ENCODE measurements at regions not wholly inside any gene's neighbourhood (a gene's known extent, or its start where the extent isn't known, plus 50 kb on each side); places are given as distances from the start of the nearest gene placed in this dataset.
A peak's percentile ranks its signal among the peaks of the same experiment; 100 is the strongest.
"Not testable (repeated sequence)": the region's sequence is repeated elsewhere in the genome, so short reads cannot be mapped to it uniquely, and the experiment has no call there.

DNA sequence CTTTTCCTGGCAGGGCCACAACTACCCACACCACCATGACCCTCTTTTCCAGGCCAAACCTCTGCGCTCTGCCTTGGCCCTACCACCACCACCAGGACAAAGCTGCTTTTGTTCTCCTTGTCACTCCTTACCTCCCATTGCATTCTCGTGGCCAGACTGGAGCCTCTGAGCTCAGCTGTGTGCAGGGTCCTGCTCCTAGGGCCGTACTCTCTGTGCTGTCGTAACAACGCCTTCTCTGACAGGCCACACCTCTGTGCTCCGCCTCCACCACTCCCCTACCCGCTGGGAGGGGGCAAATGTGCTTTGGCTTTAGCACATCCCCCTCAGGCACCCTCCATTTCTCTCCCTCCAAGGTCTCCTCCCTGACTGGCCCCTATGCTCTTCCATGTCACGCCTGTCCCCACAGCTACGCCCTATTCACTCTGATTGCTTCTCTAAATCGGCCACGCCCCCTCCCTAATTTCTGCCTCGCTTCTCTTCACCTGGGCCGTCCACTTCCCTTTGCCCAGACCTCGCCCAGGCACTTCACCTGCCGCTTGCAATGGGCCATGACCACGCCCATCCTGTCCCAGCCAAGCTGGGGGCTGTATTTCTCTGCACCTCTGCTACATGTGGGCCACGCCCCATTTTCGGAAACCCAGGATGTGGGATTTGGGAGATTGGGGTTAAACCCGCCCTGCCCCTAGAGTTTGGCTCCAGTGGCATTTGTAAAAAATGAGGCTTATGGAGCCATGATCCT lies 472.3 kb downstream of the KLF12 start:
- DNase-seq, result no peak

DNA sequence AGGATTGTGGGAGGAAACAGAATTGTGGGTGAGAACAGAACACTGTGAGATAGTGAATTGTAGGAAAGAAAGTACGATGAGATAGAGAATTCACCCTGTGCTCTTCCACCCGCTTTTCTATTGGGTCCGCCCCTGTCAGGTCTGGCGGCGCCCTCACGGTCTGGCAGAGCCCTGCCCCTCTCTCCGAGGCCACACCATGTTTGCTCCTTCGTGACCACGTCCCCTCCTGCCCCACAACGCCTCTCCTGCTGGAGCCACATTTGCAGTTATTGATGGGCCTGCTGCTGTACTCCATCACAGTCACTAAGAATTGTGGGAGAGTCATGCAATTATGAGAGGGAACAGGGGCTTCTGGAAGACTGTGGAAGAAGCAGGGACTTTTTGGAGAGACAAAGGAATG lies 473.1 kb downstream of the KLF12 start:
- no peak for DNase-seq

DNA sequence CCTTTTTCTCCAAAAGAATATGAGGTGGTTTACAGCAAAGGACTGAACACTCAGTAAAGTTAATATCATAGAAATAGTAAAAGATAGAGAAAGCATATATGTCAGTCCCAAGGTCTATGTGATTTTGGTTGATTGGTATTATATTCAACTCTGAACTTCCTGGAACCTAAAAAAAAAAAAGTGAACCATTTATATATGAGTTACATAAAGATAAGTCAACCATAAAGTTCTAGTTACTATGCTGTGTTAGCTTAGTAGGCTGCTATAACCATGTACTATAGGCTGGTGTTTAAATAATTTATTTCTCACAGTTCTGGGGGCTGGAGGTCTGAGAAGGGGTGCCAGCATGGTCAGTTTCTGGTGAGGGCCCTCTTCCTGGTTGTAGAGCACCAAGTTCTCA lies 475.6 kb downstream of the KLF12 start:
- DNase-seq, result no peak

DNA sequence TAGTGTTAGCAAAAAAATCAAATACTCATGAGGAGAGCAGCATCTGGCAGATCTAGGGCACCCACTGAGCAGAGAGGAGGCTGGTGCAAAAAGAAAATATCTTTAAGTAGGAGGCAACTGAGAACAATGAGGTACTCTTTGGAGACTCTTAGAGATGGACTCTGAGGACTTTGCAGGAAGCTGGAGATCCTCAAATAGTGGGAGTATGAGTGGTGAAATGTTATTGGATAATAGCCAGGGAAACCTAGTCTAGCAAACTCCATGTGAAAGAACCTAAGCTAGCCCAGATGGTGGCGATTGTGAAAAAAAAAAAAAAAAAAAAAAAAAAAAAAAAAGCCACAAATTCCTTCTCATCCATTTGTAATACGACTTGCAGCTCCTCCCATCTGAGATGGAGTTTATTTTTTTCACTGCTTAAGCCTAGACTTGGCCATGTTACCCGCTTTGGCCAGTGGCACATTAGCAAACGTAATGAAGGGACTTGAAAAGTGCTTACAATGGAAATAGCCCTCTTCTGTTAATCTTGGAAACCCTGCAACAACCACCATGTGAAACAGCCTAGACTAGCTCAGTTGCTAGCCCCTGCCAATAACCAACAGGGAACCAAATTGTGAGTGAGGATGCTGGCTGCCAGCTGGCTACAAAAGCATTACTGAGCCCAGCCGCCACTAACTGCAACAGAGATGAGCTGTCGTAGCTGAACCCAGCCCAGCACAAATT lies 476.2 kb downstream of the KLF12 start:
- DNase-seq, result no peak

DNA sequence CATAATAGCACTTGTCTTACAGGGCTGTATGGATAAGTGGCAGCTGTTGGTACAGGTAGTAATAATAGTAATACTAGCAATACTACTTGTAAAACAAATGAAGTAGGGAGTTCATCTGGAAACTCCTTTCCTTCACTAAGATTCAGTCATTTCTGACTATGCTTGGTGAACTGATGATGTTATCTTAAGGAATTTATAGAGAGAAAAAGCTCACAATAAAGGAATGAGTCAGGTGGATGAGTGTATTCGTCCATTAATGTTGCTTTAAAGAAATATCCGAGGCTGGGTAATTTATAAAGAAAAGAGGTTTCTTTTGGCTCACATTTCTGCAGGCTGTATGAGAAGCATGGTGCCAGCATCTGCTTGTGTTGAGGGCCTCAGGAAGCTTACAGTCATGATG lies 477.3 kb downstream of the KLF12 start:
- no peak for DNase-seq

DNA sequence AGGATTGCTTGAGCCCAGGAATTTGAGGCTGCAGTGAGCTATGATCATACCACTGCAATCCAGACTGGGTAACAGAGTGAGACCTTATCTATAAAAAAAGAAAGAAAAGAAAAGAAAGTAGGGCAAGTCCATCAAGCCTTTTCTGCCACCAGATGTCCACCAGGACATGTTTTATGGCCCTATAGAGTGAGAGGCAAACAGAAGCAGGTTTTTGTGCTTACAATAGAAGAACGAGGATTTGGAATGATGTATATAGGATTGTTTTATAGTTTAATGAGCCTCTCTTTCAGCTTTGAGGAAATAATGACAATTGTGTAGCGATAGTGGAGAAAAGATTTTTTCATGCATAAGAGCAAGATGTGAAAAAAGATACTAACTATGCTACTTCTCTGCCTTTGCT lies 480.5 kb downstream of the KLF12 start:
- no peak for DNase-seq

DNA sequence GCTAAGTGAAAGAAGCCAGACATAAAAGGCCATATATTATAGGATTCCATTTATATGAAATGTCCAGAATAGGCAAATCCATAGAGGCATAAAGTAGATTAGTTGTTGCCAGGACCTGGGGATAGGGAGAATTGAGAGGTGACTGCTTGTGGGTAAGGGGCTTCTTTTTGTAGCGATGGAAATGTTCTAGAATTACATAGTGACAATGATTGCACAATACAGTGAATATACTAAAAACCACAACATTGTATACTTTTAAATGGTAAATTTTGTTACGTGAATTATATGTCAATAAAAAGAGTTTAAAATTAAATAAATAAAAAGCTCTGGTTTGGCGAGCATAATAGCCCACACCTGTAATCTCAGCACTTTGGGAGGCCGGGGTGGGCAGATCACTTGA lies 486.8 kb downstream of the KLF12 start:
- DNase-seq, result no peak

DNA sequence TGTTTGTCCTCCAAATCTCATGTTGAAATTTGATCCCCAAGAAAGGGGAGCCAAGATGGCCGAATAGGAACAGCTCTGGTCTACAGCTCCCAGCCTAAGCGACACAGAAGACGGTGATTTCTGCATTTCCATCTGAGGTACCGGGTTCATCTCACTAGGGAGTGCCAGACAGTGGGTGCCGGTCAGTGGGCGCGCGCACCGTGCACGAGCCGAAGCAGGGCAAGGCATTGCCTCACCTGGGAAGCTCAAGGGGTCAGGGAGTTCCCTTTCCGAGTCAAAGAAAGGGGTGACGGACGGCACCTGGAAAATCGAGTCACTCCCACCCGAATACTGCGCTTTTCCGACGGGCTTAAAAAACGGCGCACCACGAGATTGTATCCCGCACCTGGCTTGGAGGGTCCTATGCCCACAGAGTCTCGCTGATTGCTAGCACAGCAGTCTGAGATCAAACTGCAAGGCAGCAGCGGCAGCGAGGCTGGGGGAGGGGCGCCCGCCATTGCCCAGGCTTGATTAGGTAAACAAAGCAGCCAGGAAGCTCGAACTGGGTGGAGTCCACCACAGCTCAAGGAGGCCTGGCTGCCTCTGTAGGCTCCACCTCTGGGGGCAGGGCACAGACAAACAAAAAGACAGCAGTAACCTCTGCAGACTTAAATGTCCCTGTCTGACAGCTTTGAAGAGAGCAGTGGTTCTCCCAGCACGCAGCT lies 493.6 kb downstream of the KLF12 start:
- not testable (repeated sequence) for DNase-seq

DNA sequence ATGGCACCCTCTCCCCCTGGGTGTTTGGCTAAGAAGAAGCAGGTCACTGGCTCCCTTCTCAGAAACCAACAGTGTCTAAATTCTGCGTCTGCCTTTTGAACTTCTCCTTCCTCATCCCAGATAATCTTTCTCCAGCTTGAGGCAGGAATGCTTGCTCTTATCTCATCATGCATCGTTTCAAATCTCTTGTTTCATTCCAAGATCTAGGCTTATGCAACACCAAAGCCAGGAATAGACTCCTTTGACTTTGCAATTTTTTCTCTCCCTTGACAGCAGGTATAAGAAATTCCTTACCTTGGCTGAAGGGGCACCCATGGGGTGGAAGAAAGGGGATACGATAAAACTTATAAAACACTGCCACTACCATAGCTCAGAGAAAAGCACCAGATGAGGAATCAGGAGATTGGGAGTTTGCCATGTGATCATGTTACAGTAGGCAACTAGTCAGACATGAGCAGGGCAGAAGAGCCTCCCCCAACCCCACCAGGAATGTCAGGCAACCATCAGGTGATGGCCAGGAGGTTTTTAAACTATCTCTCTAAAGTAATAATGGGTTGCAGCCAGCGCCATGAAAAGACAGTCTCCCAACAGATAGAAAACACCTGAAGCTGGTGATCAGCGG lies 498.9 kb downstream of the KLF12 start:
- no peak for DNase-seq

DNA sequence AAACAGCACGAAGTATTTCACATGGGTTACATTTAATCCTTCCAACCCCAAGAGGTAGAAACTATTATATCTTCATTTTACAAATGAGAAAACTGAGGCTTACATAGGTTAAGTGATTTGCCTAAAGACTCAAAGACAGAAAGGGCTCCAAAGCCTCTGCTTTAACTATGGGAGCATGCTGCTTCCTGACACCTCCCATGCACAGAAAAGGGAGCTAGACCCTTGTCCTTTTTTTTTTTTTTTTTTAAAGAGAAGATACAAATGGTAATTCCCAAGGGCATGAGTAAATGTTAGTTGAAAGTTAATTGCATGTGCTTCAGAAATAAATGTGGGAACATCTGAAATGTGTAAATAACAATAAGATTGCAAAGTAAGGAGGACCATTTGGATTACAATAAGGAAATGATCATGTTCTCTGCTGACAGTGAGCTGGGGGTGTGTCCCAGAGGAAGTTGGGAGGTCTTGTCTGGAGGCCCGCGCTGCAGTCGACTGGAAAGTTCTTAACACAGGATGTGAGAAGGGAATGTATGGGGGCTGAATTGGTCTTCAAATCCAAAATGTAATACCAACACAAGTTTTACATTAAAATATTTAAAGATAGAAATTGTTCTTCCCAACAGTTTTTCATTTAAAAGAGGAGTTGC lies 500.3 kb downstream of the KLF12 start:
- no peak for DNase-seq

DNA sequence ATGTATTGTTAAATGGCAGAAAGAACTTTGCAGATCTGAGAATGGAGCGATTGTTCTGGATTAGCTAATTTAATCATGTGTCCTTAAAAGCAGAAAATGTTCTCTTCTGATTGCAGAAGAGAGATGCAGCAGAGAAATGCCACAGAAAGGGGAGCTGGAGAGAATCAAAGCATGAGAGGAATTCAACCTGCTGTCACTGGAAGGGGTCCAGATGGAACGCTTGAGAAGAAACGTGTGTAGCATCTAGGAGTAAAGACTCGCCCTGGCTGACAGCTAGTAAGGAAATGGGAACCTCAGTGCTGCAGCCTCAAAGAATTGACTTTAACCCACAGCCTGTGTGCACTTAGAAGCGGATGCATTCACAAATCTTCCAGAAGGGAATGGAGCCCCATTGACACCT lies 502.8 kb downstream of the KLF12 start:
- DNase-seq, result no peak

DNA sequence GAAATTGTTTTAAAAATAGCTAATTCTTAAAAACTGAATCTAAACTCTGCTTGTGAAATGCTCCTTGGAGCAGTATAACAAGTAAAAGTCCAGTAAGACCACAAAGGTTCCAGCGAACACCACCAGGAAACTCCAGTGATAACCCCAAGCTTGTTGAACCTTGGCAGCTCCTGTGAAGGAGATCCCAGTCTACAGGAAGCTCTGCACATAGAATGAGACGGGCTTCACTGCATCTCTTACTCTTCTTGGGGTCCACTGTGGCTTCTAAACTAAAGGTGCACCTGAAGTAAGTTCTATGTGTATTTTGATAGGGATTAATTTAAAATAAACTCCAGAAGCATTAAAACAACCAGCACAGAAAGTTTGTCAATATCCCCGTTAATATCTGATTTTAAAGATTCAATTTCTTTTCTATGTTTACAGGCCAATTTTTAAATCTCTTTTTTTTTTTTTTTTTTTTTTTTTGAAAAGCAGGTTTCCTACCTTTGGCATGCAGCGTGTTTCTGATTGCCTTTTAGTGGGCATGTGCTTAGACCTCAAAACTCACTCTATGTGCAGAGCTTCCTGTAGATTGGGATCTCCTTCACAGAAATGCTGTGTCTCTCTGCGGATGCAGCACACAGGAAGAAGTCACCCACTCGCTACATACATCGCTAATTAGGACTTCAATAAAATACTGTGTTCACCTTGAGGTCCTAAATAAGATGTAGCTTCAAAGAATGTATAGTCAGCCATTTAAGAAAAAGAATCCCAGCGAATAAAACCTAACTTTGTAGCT lies 508.5 kb downstream of the KLF12 start:
- DNase-seq, result no peak

DNA sequence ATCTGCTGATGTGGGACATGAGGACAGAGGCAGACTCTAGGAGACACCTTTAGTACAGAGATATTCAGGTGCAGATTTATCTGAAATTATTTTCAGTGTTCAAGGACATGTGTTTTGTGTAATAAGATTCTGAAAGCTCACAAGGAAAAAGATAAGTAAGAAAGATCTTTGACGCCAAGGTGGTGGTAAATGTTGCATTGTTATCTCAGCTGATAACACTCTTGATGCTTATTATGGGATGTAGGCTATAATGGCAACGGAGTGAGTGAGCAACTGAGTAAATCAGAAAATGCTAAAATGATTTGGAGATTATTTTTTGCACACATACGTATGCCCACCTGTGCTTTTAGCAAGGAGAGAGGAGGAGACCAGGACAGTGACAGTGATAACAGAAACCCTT lies 510.9 kb downstream of the KLF12 start:
- DNase-seq, result no peak

DNA sequence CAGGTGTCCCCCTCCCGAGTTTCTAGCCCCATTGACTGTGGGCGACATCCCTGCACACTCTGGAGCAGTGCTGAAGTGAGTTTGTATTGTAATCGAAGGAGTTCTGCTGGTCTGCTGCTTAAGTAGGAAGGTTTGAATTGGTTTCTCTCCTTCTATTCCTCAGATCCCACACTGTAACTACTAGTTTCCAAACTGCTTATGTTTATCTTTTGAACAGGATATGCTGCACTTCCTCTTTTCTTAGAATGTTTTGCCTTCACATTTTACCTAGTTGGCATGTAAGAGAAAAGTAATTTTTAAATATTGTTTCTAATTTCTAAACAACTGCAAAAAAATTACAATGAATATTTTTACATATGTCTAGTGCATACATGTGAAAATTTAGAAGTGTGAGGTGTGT lies 511.8 kb downstream of the KLF12 start:
- no peak for DNase-seq

DNA sequence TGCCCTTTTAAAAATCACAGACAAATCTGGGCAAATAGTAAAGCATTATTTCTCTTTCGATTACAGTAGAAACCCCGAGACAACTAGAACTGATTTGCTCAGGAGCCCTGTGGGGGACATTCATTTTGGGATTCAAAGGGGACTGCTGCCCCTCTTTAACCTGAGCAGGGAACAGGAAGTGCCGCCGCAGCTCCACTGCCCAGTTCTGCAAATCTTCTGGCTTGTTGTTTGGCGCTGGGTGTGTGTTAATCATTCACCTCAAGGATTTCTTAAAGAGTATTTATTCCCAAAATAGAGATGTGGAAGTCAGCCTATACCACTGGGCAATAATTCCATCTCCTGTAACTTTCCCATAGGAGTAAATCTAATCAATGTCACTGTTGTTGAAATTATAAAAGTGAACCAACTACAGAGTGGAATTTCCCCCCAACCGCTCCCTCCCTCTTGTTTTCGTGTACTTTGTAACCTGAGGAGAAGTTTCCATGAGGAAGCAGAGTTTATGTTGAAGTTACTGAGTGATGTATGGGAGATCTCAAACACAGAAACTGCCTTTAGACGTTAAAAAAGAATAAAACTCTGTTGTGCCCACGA lies 515.8 kb downstream of the KLF12 start:
- no peak for DNase-seq

DNA sequence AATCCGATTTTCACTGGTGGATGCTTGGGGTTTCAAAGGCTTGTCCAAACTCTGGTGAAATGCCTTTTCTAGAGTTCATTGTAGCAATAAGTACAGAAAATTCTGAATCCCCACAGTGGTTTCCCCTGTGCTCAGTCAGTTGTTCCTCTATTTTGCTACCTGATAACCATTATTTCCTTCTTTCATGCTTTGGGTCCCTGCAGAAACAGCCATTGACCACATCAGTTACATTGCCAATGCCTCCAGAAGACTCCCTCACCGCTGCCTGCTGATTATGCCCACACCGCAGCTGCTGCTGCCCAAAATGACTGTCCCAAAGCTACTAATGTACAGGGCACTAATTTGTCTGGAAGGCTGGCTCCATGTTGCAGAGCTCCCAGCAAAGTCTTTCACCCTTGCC lies 517.3 kb downstream of the KLF12 start:
- DNase-seq, result no peak

DNA sequence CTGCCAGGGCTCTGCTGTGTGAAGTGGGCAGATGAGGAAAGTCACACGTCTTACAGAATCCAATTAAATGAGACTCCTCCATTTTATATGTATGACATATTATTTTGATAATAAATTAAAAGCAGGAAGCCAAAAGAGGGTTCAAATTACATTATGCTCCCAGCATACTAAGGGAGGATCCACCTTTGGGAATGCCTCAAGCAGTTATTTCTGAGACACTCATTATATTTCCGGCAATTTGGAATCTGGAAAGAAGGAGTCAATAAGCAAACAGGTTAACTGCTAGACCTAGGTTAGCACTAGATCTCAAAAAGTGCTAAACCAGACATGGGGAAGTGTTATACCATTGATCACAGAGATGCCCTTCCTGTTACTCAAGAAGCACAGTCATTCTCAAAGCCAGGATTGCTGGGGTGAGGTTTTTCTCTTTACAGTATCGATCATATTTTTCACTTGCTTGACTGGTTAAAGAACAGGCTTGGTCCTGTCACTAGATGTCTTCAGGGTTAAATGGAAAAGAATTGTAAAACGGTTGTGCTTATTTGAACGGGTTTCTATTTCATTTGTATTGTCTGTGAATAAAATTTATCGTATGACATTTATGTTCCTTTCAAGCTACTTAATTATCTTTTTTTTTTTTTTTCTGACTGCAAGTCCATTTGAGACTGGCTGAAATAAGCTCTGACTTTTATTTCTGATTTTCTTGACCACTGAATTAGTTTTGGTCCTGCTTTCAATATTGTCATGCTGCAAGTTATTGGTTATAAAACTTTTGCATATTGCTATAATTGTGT lies 523.2 kb downstream of the KLF12 start:
- DNase-seq, result no peak

DNA sequence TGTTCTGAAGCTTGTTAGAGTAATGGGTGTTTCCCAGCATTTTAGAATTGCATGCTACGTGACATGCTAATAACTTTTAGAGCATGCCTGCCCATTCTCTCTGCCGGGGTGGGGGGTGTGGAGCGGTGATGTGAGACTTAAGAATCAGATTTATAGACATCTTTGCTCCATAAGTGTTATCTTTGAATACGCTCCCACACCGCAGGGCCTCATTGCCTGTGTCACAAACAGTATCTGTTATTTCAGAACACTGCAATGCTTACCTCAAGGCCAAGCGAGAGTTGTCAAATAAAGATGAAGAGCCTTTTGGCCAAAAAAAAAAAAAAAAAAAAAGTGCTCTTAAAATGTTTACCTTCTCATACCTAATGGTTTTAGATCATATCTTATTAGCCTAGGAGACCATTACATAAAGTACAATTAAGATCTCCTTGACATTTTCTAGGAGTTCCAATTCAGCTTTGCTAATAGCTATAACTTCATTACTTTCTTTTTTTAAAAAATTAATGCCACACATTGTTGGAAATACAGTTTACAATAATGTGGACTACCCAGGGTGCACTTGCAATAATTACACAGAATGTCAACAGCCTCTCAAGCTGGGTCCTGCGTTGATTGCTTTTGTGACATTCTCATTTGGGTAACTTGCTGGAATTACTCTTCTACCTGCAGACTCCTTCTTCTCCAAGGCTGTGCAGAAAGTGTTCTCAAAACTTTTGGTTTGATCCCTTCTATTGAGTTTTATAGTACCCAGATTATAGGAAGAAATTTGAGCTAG lies 525.3 kb downstream of the KLF12 start:
- peak; percentile 35 for DNase-seq

DNA sequence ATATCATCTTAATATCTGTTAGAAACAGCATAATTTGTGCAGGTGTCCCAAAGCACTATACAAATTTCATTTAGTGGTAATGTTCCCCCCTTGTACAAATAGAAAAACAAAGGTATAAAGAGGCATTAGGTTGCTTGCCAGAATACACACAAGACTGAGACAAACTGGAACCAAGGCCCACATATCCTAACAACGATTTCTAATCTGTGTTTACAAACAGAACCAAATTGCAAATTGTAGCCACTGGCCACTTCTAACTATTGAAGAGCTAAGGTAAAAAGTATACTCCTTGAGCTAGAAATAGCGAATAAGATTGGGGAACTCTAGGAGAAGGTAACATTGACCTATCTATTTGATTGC lies 526.1 kb downstream of the KLF12 start:
- peak; percentile 59 for DNase-seq

DNA sequence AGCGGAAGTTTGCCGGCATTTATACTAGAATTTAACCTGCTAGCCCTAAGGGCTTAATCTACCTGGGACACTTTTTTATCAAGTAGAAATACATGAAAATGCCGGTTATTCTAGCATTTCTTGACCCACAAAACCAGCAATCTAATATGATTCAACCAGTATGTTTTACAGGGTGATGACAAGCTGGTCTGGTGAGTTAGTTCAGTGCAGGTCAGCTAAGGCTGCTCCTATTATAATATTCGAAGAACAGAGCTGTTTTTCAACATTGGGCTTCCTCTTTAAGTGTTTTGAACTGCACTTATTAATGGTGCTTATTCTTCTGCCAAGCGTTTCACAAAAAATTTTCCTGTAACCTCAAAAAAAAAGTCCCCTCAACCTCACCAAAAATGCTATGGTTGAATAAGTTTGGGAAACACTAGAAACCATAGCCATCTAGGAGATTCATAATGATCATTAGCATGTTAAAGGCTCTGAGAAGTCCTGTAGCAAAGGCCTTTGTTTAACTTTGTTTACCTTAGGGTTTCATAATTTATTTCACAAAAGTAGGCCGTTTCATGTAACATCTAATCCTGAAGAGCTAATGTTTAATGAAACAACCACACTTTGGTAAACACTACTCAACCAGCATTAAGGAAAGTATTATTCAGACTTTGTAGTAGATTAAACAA lies 526.6 kb downstream of the KLF12 start:
- DNase-seq, result no peak

Data from NCI-H1092 (cell line).